ENCODE measurements at regions not wholly inside any gene's neighbourhood (a gene's known extent, or its start where the extent isn't known, plus 50 kb on each side); places are given as distances from the start of the nearest gene placed in this dataset.

- no peaks in the 10 kb centered on the region for H3K36me3 ChIP-seq
- H3K27ac ChIP-seq, result no peak overlapping the region
- no peaks in the 10 kb centered on the region for H3K9me3 ChIP-seq
- H3K27me3 ChIP-seq, result no peaks in the 10 kb centered on the region
- H3K4me1 ChIP-seq, result no peaks in the 10 kb centered on the region
- TF ChIP-seq CTCF (IDR thresholded peaks at IDR 0.05) (no peak), POLR2A (IDR thresholded peaks at IDR 0.05) (no peak)
- 59 to 61% methylated on average over 2 of the region's 2 CpGs for WGBS, 2 donors
- no peak overlapping the region for H3K4me3 ChIP-seq (replicated peaks in 1 of 3)
- intact Hi-C loops (cut with DNase I), result no loop called here
- no peak for DNase-seq
These were observed 147.9 kb downstream of the PMP22 start for GRCh38 chr17:15117239-15117638.

- 47 to 61% methylated on average over 13 of the region's 13 CpGs for WGBS, 2 donors
- no peak for TF ChIP-seq POLR2A (IDR thresholded peaks at IDR 0.05)
- no peak for TF ChIP-seq CTCF (IDR thresholded peaks at IDR 0.05)
- no peak overlapping the region for H3K27ac ChIP-seq
These were observed 152.1 kb downstream of the PMP22 start for GRCh38 chr17:15112846-15113617.

GRCh38 chr17:15109608-15110007 is 155.5 kb downstream of the PMP22 start:
- no peak for TF ChIP-seq CTCF (IDR thresholded peaks at IDR 0.05)
- TF ChIP-seq POLR2A (IDR thresholded peaks at IDR 0.05), result no peak
- Histone ChIP-seq H3K9me3 (no peaks in the 10 kb centered on the region), H3K27ac (no peak overlapping the region), H3K4me1 (no peaks in the 10 kb centered on the region), H3K27me3 (no peaks in the 10 kb centered on the region), H3K36me3 (no peaks in the 10 kb centered on the region), H3K4me3 (replicated peaks in 1 of 3) (no peak overlapping the region)
- 60 to 65% methylated on average over 3 of the region's 3 CpGs for WGBS, 2 donors
- intact Hi-C loops (cut with DNase I), result no loop called here
- no peak for DNase-seq

More at GRCh38 chr17:15112846-15113617, 152.1 kb downstream of the PMP22 start:
- H3K27me3 ChIP-seq, result no peaks in the 10 kb centered on the region
- H3K36me3 ChIP-seq, result no peaks in the 10 kb centered on the region
- H3K9me3 ChIP-seq, result no peaks in the 10 kb centered on the region
- H3K4me3 ChIP-seq (replicated peaks in 1 of 3), result no peak overlapping the region
- DNase-seq, result no peak
- intact Hi-C loops (cut with DNase I), result no loop called here
- no peaks in the 10 kb centered on the region for H3K4me1 ChIP-seq

GRCh38 chr17:15108992-15109391 is 156.1 kb downstream of the PMP22 start:
- intact Hi-C loops (cut with DNase I), result no loop called here
- 68 to 76% methylated on average over 3 of the region's 3 CpGs for WGBS, 2 donors

More at GRCh38 chr17:15108992-15109391, 156.1 kb downstream of the PMP22 start:
- no peak for DNase-seq
- Histone ChIP-seq H3K4me1 (no peaks in the 10 kb centered on the region), H3K4me3 (replicated peaks in 1 of 3) (no peak overlapping the region), H3K27ac (no peak overlapping the region), H3K27me3 (no peaks in the 10 kb centered on the region), H3K36me3 (no peaks in the 10 kb centered on the region), H3K9me3 (no peaks in the 10 kb centered on the region)
- TF ChIP-seq POLR2A (IDR thresholded peaks at IDR 0.05) (no peak), CTCF (IDR thresholded peaks at IDR 0.05) (no peak)
